Effector memory CD8-positive, alpha-beta T cell (primary cell): ENCODE measurements at regions not wholly inside any gene's neighbourhood (a gene's known extent, or its start where the extent isn't known, plus 50 kb on each side); places are given as distances from the start of the nearest gene placed in this dataset.

Experiments
- ATAC-seq: fragments of 150-1000 bp; cut with Tn5 transposase; replicated peaks from 2 replicates; pipeline ENCODE4 v1.10.0; 2021; ENCODE audit warnings: mild to moderate bottlenecking, moderate library complexity
- DNase-seq, 3 experiments: peaks; one replicate each; pipeline ENCODE4 v3.0.0; 2021
- H3K27ac Mint-ChIP-seq, 2 donors: one replicate each; pipeline ENCODE4 v1.8.0; 2022; ENCODE audit warnings: mild to moderate bottlenecking in 2 of 2, mixed read lengths in 2 of 2, moderate library complexity in 2 of 2
- H3K27me3 Mint-ChIP-seq, 2 donors: one replicate each; pipeline ENCODE4 v1.8.0; 2022; ENCODE audit warnings: mixed read lengths in 2 of 2
- H3K36me3 Mint-ChIP-seq: one replicate; pipeline ENCODE4 v1.8.0; 2022; ENCODE audit warnings: mild to moderate bottlenecking, moderate library complexity, mixed read lengths; ENCODE audit not compliant: insufficient read depth
- H3K4me1 Mint-ChIP-seq, 2 donors: one replicate each; pipeline ENCODE4 v1.8.0; 2022; ENCODE audit warnings: low read depth in 2 of 2, mixed read lengths in 2 of 2
- H3K4me3 Mint-ChIP-seq, 2 donors: one replicate each; pipeline ENCODE4 v1.8.0; 2022; ENCODE audit warnings: mild to moderate bottlenecking in 2 of 2, mixed read lengths in 2 of 2, moderate library complexity in 2 of 2
- H3K9me3 Mint-ChIP-seq, 2 donors: one replicate each; pipeline ENCODE4 v1.8.0; 2022; ENCODE audit warnings: mixed read lengths in 2 of 2

DNA sequence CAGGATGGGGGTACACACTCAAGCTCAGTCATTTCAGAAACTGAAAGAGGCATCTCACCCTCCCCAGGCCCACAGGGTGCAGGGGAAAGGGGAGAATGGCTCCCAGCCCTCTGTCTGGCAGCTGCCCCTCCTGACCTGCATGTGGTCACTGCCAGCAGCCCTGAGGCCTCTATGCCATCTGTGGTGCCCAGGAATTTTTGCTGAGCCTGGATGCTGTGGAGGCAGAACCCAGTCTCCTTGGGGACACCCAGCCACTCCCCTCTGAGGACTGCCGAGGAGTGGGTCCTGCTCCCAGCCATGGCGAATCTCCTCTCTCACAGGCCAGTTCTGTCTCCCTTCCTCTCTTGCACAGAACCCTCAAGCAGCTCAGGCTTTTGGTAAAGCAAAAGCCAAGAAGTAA, 104.0 kb upstream of the ALDH1B1 start:
- ATAC-seq (no peak), DNase-seq (no peak)
- H3K27me3 Mint-ChIP-seq: peaks cover 0 to 5% of the 10 kb centered on the region in 2 donors
- H3K27ac Mint-ChIP-seq: no peak overlapping the region
- no peaks in the 10 kb centered on the region for H3K9me3 Mint-ChIP-seq
- H3K4me1 Mint-ChIP-seq: no peaks in the 10 kb centered on the region
- H3K36me3 Mint-ChIP-seq: no peaks in the 10 kb centered on the region
- H3K4me3 Mint-ChIP-seq: no peak overlapping the region

DNA sequence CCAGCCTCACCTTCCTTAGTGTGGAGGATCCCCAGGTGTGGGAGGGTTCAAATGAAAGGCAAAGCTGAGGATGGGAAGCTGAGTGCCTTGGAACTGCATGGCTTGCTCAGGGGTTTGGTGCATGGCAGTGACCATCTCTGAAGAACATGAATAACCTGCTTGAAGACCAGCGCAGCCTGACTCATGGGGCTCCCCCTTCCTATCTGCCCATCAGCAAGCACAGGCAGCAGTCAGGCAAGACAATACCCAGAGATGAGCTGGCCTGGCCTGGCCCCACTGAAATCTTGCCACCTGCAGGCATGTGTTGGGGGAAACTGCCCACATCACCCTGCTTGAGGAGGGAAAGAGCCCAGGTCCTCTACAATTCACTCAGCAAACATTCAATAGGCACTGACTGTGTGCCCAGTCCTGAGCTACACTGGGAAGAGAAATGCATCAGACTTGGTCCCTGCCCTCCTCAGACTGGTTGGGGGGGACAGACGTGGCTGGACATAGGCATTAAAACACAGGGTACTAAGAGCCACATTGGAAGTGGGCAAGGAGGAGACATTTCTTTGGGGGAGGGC, 105.0 kb upstream of the ALDH1B1 start:
- Mint-ChIP-seq H3K4me3 (no peak overlapping the region), H3K9me3 (no peaks in the 10 kb centered on the region), H3K36me3 (no peaks in the 10 kb centered on the region), H3K4me1 (no peaks in the 10 kb centered on the region), H3K27me3 (peaks cover 0 to 5% of the 10 kb centered on the region in 2 donors), H3K27ac (no peak overlapping the region)
- no peak for DNase-seq
- no peak for ATAC-seq

GRCh38 chr9:38286766-38287165, 105.7 kb upstream of the ALDH1B1 start:
- H3K4me1 Mint-ChIP-seq: no peaks in the 10 kb centered on the region
- H3K4me3 Mint-ChIP-seq: no peak overlapping the region
- H3K27ac Mint-ChIP-seq: no peak overlapping the region
- H3K9me3 Mint-ChIP-seq: no peaks in the 10 kb centered on the region
- ATAC-seq (no peak), DNase-seq (no peak)
- no peaks in the 10 kb centered on the region for H3K36me3 Mint-ChIP-seq
- peaks cover 5% of the 10 kb centered on the region in 2 donors for H3K27me3 Mint-ChIP-seq

DNA sequence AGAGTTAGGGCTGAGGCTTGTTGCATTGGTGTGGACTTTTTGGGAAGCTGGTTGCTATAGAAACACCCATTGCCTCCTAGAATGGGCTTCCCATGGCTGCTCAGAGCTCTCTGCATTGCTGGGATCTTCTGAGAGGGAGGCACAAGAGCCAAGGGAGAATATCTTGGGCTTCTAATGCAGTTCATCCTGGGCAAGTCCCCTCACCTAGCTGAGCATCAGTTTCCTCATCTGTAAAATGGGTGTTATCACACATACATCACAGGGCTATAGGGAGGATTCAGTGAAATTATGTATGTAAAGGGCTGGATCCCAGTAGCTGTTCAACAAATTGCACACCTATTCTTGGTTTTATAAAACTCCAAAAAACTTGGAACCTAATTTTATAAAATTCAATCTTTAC, 106.1 kb upstream of the ALDH1B1 start:
- ATAC-seq (no peak), DNase-seq (no peak)
- Mint-ChIP-seq H3K9me3 (no peaks in the 10 kb centered on the region), H3K36me3 (no peaks in the 10 kb centered on the region), H3K4me3 (no peak overlapping the region), H3K4me1 (no peaks in the 10 kb centered on the region), H3K27me3 (peaks cover 5 to 9% of the 10 kb centered on the region in 2 donors), H3K27ac (no peak overlapping the region)

DNA sequence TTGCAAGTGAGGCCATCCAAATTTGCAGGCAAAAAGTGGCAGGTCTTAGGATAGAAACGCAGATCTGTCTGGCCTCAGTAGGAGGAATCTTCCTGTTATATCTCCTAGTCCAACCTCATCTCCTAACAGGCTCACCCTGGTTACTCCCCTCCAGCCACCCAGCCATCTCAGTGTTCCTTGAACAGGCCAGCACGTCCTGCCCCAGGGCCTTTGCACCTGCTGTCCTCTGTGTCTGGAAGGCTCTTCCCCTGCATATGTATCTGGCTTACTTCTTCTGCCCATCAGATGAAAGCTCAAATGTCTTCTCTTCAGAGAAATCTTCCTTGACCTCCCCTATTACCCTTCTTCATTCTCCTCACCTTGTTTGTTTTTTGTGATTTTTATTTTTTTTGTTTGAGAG, 107.3 kb upstream of the ALDH1B1 start:
- ATAC-seq (no peak), DNase-seq (no peak)
- H3K27me3 Mint-ChIP-seq: peaks cover 5 to 10% of the 10 kb centered on the region in 2 donors
- H3K4me3 Mint-ChIP-seq: no peak overlapping the region
- H3K27ac Mint-ChIP-seq: no peak overlapping the region
- H3K4me1 Mint-ChIP-seq: peaks cover 0 to 7% of the 10 kb centered on the region in 2 donors
- no peaks in the 10 kb centered on the region for H3K9me3 Mint-ChIP-seq
- no peaks in the 10 kb centered on the region for H3K36me3 Mint-ChIP-seq

GRCh38 chr9:38284588-38285051, 107.9 kb upstream of the ALDH1B1 start:
- ATAC-seq: no peak
- H3K4me1 Mint-ChIP-seq: peaks cover 4 to 12% of the 10 kb centered on the region in 2 donors
- H3K9me3 Mint-ChIP-seq: no peaks in the 10 kb centered on the region
- no peak overlapping the region for H3K27ac Mint-ChIP-seq
- no peaks in the 10 kb centered on the region for H3K36me3 Mint-ChIP-seq
- no peak for DNase-seq
- no peak overlapping the region for H3K4me3 Mint-ChIP-seq
- H3K27me3 Mint-ChIP-seq: peaks cover 5 to 10% of the 10 kb centered on the region in 2 donors

DNA sequence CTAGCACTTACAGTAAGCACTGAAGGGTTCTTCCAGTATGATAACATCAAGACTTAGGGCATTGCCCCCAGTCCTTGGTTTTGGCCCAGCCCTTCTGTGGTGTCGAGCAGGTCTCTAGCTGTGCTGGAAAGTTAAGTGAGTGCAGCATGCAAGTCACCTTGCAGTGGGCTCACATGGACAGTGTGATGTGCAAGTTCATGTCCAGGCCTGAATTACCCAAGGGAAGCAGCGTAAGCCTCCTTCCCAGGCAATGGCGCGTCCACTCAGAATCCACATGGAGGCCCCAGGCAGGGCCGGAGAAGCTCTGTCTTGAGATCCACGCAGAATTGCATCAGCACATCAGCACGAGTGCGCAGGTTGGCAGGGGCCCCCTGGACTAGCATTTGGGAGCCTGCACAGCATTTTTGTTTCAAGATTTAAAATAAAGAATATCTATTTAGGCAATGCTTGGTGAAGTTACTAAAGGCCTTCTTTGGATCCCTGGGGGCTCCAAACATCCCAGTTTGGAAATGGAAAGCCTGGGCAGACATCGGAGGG, 108.4 kb upstream of the ALDH1B1 start:
- Mint-ChIP-seq H3K4me1 (peaks cover 10 to 16% of the 10 kb centered on the region in 2 donors), H3K27ac (no peak overlapping the region), H3K27me3 (peaks cover 5 to 10% of the 10 kb centered on the region in 2 donors), H3K9me3 (no peaks in the 10 kb centered on the region), H3K4me3 (no peak overlapping the region), H3K36me3 (no peaks in the 10 kb centered on the region)
- DNase-seq (no peak), ATAC-seq (no peak)

DNA sequence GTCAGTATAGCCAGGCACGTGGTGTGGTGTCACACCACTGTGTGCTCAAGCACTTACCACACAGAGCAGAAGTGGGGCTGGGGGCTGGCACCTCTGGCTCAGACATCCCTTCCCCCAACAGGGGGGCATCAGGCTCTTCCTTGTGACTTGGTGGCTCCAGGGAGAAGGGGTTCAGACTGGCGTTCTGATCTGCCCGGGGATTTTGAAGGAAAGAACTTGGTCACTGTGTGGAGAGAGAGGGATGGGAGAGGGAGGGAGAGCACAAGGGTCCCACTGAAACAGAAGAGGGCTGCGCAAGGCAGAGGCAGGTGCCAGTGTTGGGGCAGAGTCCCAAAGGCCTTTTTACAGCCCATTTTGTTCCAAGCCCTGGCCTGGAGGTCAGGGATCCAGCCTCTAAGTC, 109.7 kb upstream of the ALDH1B1 start:
- peaks cover 18 to 24% of the 10 kb centered on the region in 2 donors for H3K4me1 Mint-ChIP-seq
- H3K36me3 Mint-ChIP-seq: no peaks in the 10 kb centered on the region
- H3K4me3 Mint-ChIP-seq: no peak overlapping the region
- ATAC-seq (no peak), DNase-seq (no peak)
- H3K9me3 Mint-ChIP-seq: no peaks in the 10 kb centered on the region
- peaks cover 5 to 10% of the 10 kb centered on the region in 2 donors for H3K27me3 Mint-ChIP-seq
- no peak overlapping the region for H3K27ac Mint-ChIP-seq

GRCh38 chr9:38281917-38282316, 110.6 kb upstream of the ALDH1B1 start:
- ATAC-seq (no peak), DNase-seq (no peak)
- H3K27ac Mint-ChIP-seq: no peak overlapping the region
- peaks cover 5 to 16% of the 10 kb centered on the region in 2 donors for H3K27me3 Mint-ChIP-seq
- H3K36me3 Mint-ChIP-seq: no peaks in the 10 kb centered on the region
- no peaks in the 10 kb centered on the region for H3K9me3 Mint-ChIP-seq
- H3K4me3 Mint-ChIP-seq: no peak overlapping the region
- peaks cover 18 to 27% of the 10 kb centered on the region in 2 donors for H3K4me1 Mint-ChIP-seq

DNA sequence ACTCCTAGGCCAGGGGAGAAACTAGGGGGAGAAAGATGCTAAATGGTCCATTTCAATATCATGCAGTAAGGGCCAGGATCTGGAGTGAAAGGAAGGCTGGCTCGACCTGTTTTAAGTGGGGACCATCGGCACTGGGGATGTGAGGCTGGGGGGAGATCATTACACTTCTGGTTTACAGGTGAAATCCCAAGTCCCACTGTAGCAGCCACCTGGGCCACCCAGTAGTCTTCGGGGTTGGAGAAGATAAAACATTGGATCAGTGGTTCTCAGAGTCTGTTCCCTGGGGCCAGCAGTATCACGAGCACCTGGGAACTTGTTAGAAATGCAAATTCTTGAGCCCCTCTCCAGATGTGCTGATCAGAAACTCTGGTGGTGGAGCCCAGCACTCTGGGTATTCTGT, 111.3 kb upstream of the ALDH1B1 start:
- no peak overlapping the region for H3K27ac Mint-ChIP-seq

DNA sequence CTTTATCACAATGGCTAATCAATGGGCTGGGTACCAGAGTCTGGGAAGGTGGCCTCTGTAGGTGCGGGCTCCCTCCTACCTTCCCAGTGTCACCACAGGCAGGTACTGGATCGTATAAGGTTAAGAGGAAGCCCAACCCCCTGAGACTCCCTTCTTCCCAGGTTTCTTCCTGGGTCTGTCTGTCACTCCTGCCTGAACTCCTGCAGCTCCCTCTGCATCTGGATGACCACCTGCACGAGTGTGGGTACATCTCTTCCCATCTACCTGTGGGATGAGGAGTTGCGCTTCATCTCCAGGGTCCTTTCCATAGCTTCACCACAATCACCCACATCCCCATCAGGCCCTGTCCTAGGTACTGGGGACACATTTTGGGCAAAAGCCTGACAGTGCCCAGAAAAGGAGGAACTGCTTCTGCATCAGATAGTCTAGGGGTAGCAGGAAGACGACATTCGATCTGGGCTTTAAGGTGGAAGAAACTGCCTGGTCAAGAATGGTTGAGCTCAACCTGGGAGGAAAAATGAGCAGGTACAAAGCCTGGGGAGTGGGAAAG, 112.2 kb upstream of the ALDH1B1 start:
- DNase-seq: no peak
- no peak overlapping the region for H3K4me3 Mint-ChIP-seq
- H3K9me3 Mint-ChIP-seq: no peaks in the 10 kb centered on the region
- ATAC-seq: no peak
- peaks cover 18 to 27% of the 10 kb centered on the region in 2 donors for H3K4me1 Mint-ChIP-seq
- H3K36me3 Mint-ChIP-seq: no peaks in the 10 kb centered on the region
- H3K27me3 Mint-ChIP-seq: peaks cover under 1 to 18% of the 10 kb centered on the region in 2 donors
- no peak overlapping the region for H3K27ac Mint-ChIP-seq

More for the DNA sequence above, 111.3 kb upstream of the ALDH1B1 start:
- Mint-ChIP-seq H3K9me3 (no peaks in the 10 kb centered on the region), H3K4me1 (peaks cover 18 to 27% of the 10 kb centered on the region in 2 donors), H3K27me3 (peaks cover 5 to 18% of the 10 kb centered on the region in 2 donors), H3K4me3 (no peak overlapping the region), H3K36me3 (no peaks in the 10 kb centered on the region)
- DNase-seq: no peak
- ATAC-seq: no peak

- ATAC-seq: peak; percentile 37
- Mint-ChIP-seq H3K4me3 (peak overlapping the region; percentile 1 to 30), H3K4me1 (peaks cover 18 to 27% of the 10 kb centered on the region in 2 donors), H3K27ac (peak overlapping the region in 1 of 2 donors; percentile 85), H3K9me3 (no peaks in the 10 kb centered on the region), H3K36me3 (no peaks in the 10 kb centered on the region), H3K27me3 (peaks cover 4 to 23% of the 10 kb centered on the region in 2 donors)
- DNase-seq: no peak
These were observed 113.4 kb upstream of the ALDH1B1 start for GRCh38 chr9:38278931-38279679.

- Mint-ChIP-seq H3K9me3 (no peaks in the 10 kb centered on the region), H3K36me3 (no peaks in the 10 kb centered on the region), H3K27me3 (peaks cover 4 to 25% of the 10 kb centered on the region in 2 donors), H3K4me3 (peak overlapping the region in 1 of 2 donors; percentile 30), H3K4me1 (peaks cover 18 to 27% of the 10 kb centered on the region in 2 donors), H3K27ac (peak overlapping the region in 1 of 2 donors; percentile 85)
- ATAC-seq (peak; percentile 31), DNase-seq (no peak)
These were observed 114.0 kb upstream of the ALDH1B1 start for GRCh38 chr9:38278457-38278856.
